ENCODE measurements at regions not wholly inside any gene's neighbourhood (a gene's known extent, or its start where the extent isn't known, plus 50 kb on each side); places are given as distances from the start of the nearest gene placed in this dataset.

DNA sequence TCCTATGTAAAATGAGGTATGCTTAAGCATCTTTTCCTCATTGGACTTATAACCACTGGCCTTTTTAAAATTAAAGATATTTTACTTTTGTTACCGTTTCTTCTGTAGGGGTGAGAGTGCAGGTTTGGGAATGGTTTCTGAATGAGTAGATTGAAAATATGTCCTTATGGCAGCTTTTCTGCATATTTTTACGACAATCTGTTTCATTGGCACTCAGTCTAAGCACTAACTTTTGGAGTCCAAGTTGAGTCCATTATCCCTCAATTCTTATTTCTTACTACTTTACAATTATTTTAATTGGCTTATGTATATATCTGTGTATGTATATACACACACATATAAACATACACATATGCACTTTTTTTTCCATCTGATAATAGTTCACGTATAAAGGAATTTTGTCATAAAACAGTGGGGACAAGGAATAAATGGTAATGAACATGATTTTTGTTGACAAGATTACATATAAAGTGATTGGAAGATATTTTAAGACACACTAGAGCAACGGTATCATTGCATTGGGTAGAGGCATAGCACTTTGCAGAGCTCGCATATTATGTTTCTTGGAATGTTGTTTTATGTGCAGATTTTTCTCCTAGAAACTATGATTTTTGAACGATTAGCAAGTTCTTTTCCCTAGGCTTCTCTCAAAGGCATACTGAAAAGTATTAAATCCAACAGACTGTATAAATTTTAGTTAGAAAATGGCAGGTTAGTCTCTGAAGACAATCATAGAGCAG, 133.0 kb downstream of the FAT4 start:
- TF ChIP-seq, protein P1, sequence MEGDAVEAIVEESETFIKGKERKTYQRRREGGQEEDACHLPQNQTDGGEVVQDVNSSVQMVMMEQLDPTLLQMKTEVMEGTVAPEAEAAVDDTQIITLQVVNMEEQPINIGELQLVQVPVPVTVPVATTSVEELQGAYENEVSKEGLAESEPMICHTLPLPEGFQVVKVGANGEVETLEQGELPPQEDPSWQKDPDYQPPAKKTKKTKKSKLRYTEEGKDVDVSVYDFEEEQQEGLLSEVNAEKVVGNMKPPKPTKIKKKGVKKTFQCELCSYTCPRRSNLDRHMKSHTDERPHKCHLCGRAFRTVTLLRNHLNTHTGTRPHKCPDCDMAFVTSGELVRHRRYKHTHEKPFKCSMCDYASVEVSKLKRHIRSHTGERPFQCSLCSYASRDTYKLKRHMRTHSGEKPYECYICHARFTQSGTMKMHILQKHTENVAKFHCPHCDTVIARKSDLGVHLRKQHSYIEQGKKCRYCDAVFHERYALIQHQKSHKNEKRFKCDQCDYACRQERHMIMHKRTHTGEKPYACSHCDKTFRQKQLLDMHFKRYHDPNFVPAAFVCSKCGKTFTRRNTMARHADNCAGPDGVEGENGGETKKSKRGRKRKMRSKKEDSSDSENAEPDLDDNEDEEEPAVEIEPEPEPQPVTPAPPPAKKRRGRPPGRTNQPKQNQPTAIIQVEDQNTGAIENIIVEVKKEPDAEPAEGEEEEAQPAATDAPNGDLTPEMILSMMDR (IDR thresholded peaks at IDR 0.05): no peak
- DNase-seq (ENCODE audit: low spot score): no peak
- ATAC-seq (ENCODE audit: low FRiP score): no peak

DNA sequence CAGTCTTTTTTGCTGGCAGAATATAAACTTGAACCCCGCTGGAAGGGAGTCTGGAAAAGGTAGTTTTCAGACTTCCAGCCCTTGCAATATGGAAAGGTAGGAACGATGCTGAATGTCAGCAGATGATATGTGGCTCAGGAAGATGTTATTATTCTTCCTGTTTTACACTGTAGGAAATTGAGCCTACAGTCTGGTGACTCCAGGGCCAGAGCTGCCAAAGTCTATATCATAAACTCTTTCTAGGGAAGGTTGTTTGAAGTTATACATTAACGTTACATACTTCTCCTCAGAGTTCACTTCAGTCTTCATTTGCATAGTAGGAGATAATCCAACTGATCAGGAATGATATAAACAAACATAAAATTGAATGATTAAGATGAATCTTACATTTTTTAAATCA, 141.3 kb downstream of the FAT4 start:
- DNase-seq (ENCODE audit: low spot score) (no peak), ATAC-seq (ENCODE audit: low FRiP score) (no peak)
- TF ChIP-seq, protein P1 (IDR thresholded peaks at IDR 0.05): no peak

DNA sequence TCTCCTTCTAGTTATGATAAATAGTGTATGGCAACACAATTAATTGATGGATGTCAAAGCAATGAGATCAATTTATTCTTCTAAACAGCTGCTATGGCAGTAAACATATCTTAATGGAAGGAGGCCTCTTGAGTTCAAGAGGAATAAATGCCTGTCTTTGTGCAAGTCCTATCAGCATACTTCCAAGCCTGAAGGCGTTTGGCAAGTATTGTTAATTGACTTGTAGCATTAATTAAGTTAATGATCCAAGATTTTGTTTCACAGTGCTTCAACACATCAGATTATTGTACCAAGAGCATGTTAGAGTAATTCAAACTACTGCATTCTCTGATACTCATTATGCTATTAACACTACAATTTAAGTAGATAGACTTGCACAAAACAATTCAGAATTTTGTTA, 144.8 kb downstream of the FAT4 start:
- DNase-seq (ENCODE audit: low spot score) (no peak), ATAC-seq (ENCODE audit: low FRiP score) (no peak)
- TF ChIP-seq, protein P1 (IDR thresholded peaks at IDR 0.05): no peak

DNA sequence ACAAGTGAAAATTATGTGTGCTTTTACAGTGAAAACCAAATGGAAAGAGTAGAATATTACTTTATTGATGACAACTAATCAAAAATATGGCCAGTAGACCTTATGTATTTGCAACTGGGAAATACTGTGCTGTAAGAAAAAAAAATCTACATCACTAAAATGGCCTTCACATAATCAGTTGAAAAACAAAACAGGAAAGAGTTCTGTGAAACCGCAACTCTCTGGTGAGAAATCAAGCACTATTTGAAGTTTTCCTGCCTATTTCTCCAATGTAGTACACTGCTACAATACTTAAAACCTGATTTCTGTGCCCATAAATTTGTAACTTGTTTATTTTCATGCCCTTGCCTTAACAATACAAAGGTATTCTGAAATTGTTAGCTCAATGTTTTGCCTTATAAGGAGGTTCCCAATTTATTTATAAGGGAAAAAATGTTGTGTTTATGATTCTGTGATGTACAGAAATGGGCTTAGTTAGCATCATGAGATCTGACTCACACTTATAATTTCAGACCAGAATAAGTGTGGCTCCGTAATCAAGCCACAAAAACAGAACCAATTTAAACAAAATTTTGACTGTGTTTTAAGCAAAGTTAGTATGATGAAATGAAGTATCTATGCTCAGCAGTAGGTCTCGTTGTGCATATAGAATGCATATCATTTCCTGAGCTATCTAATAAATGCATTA, 147.1 kb downstream of the FAT4 start:
- TF ChIP-seq, protein P1 (IDR thresholded peaks at IDR 0.05): no peak
- DNase-seq (ENCODE audit: low spot score): no peak
- ATAC-seq (ENCODE audit: low FRiP score): no peak

DNA sequence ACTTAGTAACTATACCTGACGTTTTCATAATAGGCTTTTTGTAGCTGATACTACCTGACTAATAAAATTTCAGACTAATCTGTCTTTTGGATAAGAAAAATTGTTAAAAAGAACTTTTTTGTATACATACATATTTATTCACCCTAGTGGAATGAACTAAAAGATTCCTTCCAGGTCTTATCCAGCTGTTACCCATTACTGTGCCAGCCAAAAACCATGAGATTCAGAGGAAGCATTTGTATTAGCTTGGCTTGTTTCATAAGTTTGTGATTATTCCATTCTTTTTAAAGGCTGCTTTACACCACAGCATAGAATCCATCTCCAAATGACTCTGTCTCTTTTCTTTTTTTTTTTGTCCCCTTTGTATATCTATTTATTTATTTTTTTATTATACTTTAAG, 149.4 kb downstream of the FAT4 start:
- DNase-seq (ENCODE audit: low spot score): no peak
- TF ChIP-seq, protein P1 (IDR thresholded peaks at IDR 0.05): no peak
- ATAC-seq (ENCODE audit: low FRiP score): no peak

DNA sequence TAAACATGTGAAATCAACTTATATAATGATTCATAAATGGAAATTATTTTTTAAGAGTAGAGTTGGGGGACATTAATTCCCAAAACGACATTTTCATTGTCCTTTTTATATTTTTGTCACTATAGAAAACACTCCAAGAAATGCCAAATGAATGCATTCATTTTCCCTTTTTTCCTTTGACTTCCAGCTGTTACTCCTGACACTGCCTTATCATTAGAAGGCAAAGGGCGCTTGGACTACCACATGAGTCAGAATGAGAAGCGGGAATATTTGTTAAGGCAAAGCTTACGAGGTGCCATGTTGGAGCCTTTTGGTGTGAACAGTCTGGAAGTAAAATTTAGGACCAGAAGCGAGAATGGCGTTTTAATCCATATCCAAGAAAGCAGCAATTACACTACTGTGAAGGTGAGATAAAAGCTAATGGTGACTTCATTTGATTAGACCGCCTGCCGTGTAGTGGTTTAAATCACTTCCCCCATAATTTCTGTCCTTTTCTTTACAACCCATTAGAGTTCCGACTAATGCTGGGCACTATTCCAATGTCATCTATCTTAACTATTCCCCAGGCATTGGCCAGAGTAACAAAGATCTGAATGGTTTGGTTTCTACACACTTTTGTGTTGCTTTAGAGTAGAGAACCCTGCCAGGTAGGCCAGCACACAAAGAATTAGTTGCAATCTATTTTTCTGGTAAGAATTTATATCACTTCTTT, 166.7 kb downstream of the FAT4 start:
- no peak for DNase-seq (ENCODE audit: low spot score)
- TF ChIP-seq, protein P1 (IDR thresholded peaks at IDR 0.05): no peak
- ATAC-seq (ENCODE audit: low FRiP score): no peak

Data from omental fat pad (tissue), 3 donors.